HL-60 (cell line): ENCODE measurements at regions not wholly inside any gene's neighbourhood (a gene's known extent, or its start where the extent isn't known, plus 50 kb on each side); places are given as distances from the start of the nearest gene placed in this dataset.
"Not testable (repeated sequence)": the region's sequence is repeated elsewhere in the genome, so short reads cannot be mapped to it uniquely, and the experiment has no call there.

Source experiments
- DNase-seq, 2 experiments: peaks; one replicate each; pipeline ENCODE4 v3.0.0-alpha.2; 2010 to 2020; ENCODE audit warnings: low read depth in 1 of 2, low spot score in 1 of 2
- H3K27ac ChIP-seq: fragments of 250-450 bp; sonication (Bioruptor Pico); replicated peaks from 2 replicates; pipeline ENCODE4 v1.5.1; 2020; ENCODE audit warnings: mild to moderate bottlenecking, moderate library complexity
- H3K27me3 ChIP-seq: fragments of 250-450 bp; sonication (Bioruptor Pico); 2 replicates; pipeline ENCODE4 v1.5.1; 2021; ENCODE audit warnings: mild to moderate bottlenecking, moderate library complexity; ENCODE audit not compliant: insufficient read depth, poor library complexity, severe bottlenecking
- H3K4me3 ChIP-seq: replicated peaks from 2 replicates; pipeline ENCODE4 v1.5.1; 2011; ENCODE audit warnings: mild to moderate bottlenecking, control low read depth, low read length; ENCODE audit not compliant: insufficient read depth
- GABPA ChIP-seq: IDR thresholded peaks from 2 replicates; pipeline ENCODE4 v1.6.1; 2012; ENCODE audit warnings: low read depth
- POLR2AphosphoS5 ChIP-seq: IDR thresholded peaks from 2 replicates; pipeline ENCODE4 v1.6.1; 2012; ENCODE audit warnings: low read depth
- SPI1 ChIP-seq: IDR thresholded peaks from 2 replicates; pipeline ENCODE4 v1.6.1; 2012; ENCODE audit warnings: low read depth, mild to moderate bottlenecking, borderline replicate concordance
- TF ChIP-seq, protein P1 (sequence below): IDR thresholded peaks from 2 replicates; pipeline ENCODE4 v1.6.1; 2012; ENCODE audit warnings: low read depth; ENCODE audit not compliant: insufficient replicate concordance
- TF ChIP-seq, protein P2 (sequence below): IDR thresholded peaks from one replicate; pipeline ENCODE4 v1.5.1; 2011; ENCODE audit warnings: low read length, control low read depth, inconsistent platforms; ENCODE audit not compliant: insufficient read depth

DNA sequence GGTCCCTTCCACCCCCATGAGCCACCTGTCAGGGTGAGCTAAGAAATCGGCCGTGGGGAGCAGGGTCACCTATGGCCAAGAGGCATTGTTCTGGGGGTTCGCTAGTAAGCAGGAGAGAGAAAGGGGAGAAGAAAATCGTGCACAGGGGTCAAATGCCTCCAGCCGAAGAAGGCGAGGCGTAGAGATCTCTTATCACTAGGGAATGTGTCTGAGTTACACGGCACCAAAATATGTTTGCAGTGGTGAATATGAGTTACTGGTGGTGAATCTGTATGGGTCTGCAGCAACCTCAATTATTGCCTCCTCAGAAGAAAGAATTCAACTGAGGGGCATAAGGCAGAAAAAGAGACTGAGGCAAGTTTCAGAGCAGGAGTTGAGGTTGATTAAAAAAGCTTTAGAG lies 54.2 kb upstream of the RABGAP1L start:
- Histone ChIP-seq H3K27ac (no peak overlapping the region), H3K27me3 (no peaks in the 10 kb centered on the region), H3K4me3 (no peak overlapping the region)
- no peak for DNase-seq
- no peak for TF ChIP-seq POLR2AphosphoS5
- TF ChIP-seq, protein P1, sequence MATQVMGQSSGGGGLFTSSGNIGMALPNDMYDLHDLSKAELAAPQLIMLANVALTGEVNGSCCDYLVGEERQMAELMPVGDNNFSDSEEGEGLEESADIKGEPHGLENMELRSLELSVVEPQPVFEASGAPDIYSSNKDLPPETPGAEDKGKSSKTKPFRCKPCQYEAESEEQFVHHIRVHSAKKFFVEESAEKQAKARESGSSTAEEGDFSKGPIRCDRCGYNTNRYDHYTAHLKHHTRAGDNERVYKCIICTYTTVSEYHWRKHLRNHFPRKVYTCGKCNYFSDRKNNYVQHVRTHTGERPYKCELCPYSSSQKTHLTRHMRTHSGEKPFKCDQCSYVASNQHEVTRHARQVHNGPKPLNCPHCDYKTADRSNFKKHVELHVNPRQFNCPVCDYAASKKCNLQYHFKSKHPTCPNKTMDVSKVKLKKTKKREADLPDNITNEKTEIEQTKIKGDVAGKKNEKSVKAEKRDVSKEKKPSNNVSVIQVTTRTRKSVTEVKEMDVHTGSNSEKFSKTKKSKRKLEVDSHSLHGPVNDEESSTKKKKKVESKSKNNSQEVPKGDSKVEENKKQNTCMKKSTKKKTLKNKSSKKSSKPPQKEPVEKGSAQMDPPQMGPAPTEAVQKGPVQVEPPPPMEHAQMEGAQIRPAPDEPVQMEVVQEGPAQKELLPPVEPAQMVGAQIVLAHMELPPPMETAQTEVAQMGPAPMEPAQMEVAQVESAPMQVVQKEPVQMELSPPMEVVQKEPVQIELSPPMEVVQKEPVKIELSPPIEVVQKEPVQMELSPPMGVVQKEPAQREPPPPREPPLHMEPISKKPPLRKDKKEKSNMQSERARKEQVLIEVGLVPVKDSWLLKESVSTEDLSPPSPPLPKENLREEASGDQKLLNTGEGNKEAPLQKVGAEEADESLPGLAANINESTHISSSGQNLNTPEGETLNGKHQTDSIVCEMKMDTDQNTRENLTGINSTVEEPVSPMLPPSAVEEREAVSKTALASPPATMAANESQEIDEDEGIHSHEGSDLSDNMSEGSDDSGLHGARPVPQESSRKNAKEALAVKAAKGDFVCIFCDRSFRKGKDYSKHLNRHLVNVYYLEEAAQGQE = no peak
- no peak for TF ChIP-seq SPI1
- TF ChIP-seq, protein P2, sequence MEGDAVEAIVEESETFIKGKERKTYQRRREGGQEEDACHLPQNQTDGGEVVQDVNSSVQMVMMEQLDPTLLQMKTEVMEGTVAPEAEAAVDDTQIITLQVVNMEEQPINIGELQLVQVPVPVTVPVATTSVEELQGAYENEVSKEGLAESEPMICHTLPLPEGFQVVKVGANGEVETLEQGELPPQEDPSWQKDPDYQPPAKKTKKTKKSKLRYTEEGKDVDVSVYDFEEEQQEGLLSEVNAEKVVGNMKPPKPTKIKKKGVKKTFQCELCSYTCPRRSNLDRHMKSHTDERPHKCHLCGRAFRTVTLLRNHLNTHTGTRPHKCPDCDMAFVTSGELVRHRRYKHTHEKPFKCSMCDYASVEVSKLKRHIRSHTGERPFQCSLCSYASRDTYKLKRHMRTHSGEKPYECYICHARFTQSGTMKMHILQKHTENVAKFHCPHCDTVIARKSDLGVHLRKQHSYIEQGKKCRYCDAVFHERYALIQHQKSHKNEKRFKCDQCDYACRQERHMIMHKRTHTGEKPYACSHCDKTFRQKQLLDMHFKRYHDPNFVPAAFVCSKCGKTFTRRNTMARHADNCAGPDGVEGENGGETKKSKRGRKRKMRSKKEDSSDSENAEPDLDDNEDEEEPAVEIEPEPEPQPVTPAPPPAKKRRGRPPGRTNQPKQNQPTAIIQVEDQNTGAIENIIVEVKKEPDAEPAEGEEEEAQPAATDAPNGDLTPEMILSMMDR = no peak
- no peak for TF ChIP-seq GABPA

DNA sequence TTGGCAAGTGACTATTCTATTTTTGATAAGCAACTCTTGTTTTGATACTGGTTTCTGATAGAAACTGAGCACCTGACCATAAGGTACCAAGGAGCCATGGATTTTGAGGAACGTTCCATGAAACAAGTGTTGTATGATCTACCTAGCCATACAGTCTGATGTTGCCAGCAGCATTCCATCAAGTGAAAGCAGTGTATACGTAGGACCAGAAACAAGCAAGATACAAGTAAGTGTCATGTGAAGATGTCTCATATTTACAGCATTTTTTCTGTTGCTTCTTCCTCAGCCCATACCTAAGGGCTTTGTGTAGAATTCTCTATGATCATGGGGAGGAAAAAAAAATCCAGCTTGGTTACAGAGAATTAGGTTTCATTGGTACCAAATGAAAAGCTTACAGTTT lies 55.6 kb upstream of the RABGAP1L start:
- Histone ChIP-seq H3K27me3 (no peaks in the 10 kb centered on the region), H3K4me3 (no peak overlapping the region), H3K27ac (no peak overlapping the region)
- DNase-seq = no peak
- TF ChIP-seq GABPA (no peak), SPI1 (no peak)
- TF ChIP-seq, protein P1 = no peak
- TF ChIP-seq, protein P2 = no peak

DNA sequence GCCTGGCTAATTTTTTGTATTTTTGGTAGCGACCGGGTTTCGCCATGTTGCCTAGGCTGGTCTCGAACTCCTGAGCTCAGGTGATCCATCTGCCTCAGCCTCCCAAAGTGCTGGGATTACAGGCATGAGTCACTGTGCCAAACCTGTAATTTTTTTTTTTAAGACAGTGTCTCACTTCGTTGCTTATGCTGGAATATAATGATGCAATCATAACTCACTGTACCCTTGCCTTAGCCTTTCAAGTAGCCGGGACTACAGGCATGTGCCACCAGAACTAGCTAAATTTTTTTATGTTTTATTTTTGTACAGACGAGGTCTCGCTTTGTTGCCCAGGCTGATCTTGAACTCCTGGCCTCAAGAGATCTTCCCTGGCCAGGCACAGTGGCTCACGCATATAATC lies 57.3 kb upstream of the RABGAP1L start:
- DNase-seq, H3K27me3 ChIP-seq, H3K27ac ChIP-seq, H3K4me3 ChIP-seq: not testable (repeated sequence)

DNA sequence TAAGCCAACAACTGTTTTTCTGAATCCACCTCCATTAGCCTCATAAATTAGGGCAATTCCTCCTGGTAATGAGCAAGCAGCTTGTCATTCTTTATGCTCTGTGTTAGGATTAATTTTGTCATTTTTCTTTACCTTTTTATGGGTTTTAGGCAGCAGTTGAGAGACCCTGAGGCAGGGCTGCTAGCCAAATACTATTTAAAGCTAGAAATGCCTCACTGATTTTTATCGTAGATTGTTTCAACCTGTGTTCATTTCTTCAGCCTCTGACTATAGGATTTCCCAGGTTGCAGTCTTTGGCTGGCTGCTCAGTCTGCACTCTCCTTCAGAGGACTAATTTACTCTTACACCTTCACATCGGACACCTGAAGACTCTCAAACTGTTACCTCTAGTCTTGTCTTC lies 61.9 kb upstream of the RABGAP1L start:
- DNase-seq = no peak
- TF ChIP-seq, protein P1 = no peak
- TF ChIP-seq SPI1 = no peak

DNA sequence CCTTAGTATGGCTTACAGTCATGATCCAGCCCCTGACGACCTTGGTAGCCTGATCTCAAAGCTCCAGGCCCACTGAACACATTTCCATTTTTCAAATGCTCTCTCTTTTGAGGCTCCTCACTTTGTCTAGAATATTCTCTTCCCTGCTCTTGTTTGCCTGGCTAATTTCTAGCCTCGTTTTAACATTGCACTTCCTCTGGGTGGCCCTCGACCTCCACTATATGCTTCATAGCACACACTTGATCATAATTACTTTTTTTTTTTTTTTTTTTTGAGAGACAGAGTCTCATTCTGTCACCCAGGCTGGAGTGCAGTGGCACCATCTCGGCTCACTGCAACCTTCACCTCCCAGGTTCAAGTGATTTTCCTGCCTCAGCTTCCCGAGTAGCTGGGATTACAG lies 65.5 kb upstream of the RABGAP1L start:
- DNase-seq, H3K27ac ChIP-seq, H3K27me3 ChIP-seq, H3K4me3 ChIP-seq: not testable (repeated sequence)

More for the DNA sequence above, 61.9 kb upstream of the RABGAP1L start:
- Histone ChIP-seq H3K4me3 (no peak overlapping the region), H3K27me3 (no peaks in the 10 kb centered on the region), H3K27ac (no peak overlapping the region)
